ENCODE measurements at regions not wholly inside any gene's neighbourhood (a gene's known extent, or its start where the extent isn't known, plus 50 kb on each side); places are given as distances from the start of the nearest gene placed in this dataset.

DNA sequence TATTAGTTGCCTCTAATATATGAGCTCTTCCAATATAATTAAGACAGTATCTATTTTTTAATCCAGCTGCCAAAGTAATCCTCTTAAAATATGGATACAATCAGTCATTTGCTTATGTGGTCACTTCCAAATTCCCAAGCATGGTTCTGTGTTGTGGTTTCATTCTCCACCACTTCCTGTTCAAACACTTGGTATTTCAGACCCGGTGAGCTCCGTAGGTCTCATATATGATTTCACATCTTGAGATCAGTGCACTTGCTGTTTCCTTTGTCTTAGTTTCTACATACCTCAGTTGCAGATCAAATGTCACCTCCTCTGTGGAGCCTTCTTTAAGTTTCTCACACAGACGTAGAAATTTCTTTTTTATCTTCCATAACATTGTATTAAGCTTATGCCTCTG lies 254.2 kb downstream of the KCNS3 start:
- no peaks in the 10 kb centered on the region for H3K4me1 ChIP-seq (ENCODE audit: control insufficient read depth in 2 of 2, insufficient read depth in 2 of 2, low read length in 1 of 2)
- 61 to 70% methylated on average over 3 of the region's 3 CpGs for WGBS, 2 donors

DNA sequence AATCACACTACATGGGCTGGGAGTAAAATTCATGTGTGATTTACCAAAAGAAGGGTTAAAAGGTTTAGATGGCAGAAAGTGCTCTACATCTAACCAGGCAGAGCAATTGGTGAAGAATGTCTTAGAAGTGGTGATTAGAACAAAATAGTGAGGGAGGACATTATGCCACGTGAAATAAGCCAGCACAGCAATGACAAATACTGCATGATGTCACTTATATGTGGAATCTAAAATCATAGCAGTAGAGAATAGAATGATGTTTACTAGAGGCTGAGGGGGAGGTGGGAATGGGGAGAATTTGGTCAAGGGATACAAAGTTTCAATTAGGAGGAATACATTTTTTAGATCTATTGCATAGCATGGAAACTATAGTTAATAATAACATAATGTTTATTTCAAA lies 253.3 kb downstream of the KCNS3 start:
- Histone ChIP-seq H3K27ac (ENCODE audit: low read depth in 2 of 2, low read length in 1 of 2) (no peak overlapping the region), H3K4me1 (ENCODE audit: control insufficient read depth in 2 of 2, insufficient read depth in 2 of 2, low read length in 1 of 2) (no peaks in the 10 kb centered on the region), H3K9me3 (ENCODE audit: control insufficient read depth in 2 of 2, insufficient read depth in 1 of 2, low read depth in 1 of 2, low read length in 1 of 2) (no peaks in the 10 kb centered on the region), H3K4me3 (ENCODE audit: low read depth in 1 of 2, low read length in 2 of 2) (no peak overlapping the region), H3K36me3 (ENCODE audit: control insufficient read depth in 2 of 2, insufficient read depth in 2 of 2, low read length in 1 of 2) (no peaks in the 10 kb centered on the region), H3K27me3 (ENCODE audit: control insufficient read depth in 1 of 2, insufficient read depth in 2 of 2, low read length in 2 of 2) (no peaks in the 10 kb centered on the region)
- WGBS, 2 donors = 63 to 70% methylated on average over 1 of the region's 1 CpG

More for the DNA sequence above, 254.2 kb downstream of the KCNS3 start:
- Histone ChIP-seq H3K4me3 (ENCODE audit: low read depth in 1 of 2, low read length in 2 of 2) (no peak overlapping the region), H3K27me3 (ENCODE audit: control insufficient read depth in 1 of 2, insufficient read depth in 2 of 2, low read length in 2 of 2) (no peaks in the 10 kb centered on the region), H3K9me3 (ENCODE audit: control insufficient read depth in 2 of 2, insufficient read depth in 1 of 2, low read depth in 1 of 2, low read length in 1 of 2) (no peaks in the 10 kb centered on the region), H3K36me3 (ENCODE audit: control insufficient read depth in 2 of 2, insufficient read depth in 2 of 2, low read length in 1 of 2) (no peaks in the 10 kb centered on the region), H3K27ac (ENCODE audit: low read depth in 2 of 2, low read length in 1 of 2) (no peak overlapping the region)

DNA sequence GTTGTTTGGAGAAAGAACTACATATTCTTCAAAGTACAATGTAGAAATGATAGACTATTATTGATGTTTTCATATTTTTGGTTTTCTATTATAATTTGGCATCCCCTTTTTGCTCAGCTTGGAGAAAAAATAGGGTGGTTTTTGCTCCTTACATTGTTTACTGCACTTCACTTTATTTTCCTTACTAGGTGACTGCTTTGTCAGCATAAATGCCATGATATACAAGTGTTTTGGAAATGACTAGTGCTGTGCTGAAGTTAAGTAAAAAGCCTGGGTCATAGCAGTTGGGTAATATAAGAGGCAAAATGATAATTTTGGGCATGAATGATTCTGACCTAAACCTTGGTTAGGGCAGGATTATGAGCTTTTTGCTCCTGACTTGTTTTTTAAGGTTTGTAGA lies 250.9 kb downstream of the KCNS3 start:
- Histone ChIP-seq H3K9me3 (ENCODE audit: control insufficient read depth in 2 of 2, insufficient read depth in 1 of 2, low read depth in 1 of 2, low read length in 1 of 2) (no peaks in the 10 kb centered on the region), H3K36me3 (ENCODE audit: control insufficient read depth in 2 of 2, insufficient read depth in 2 of 2, low read length in 1 of 2) (no peaks in the 10 kb centered on the region)

DNA sequence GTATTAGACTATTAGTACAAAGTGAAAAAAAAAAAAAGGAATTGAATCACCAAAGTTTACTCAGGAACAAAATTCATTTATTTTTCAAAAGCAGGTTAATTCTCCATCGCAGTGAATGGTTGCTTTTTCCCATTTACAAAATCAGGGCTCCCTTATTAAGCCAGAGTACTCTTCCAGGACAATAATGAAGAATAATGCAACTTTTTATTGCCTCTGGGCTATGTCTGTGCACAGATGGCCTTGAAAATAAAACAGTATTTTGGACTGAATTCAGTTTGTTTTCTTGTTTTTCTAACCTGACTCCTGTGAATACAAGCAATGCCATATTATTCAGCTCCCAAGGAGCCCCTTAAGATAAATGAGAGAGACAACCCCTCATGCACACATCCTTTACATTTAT lies 246.8 kb downstream of the KCNS3 start:
- no peaks in the 10 kb centered on the region for H3K27me3 ChIP-seq (ENCODE audit: control insufficient read depth in 1 of 2, insufficient read depth in 2 of 2, low read length in 2 of 2)
- H3K4me1 ChIP-seq (ENCODE audit: control insufficient read depth in 2 of 2, insufficient read depth in 2 of 2, low read length in 1 of 2) = no peaks in the 10 kb centered on the region
- no peaks in the 10 kb centered on the region for H3K9me3 ChIP-seq (ENCODE audit: control insufficient read depth in 2 of 2, insufficient read depth in 1 of 2, low read depth in 1 of 2, low read length in 1 of 2)
- H3K36me3 ChIP-seq (ENCODE audit: control insufficient read depth in 2 of 2, insufficient read depth in 2 of 2, low read length in 1 of 2) = no peaks in the 10 kb centered on the region
- WGBS, 2 donors = 92 to 94% methylated on average over 1 of the region's 1 CpG
- no peak overlapping the region for H3K27ac ChIP-seq (ENCODE audit: low read depth in 2 of 2, low read length in 1 of 2)
- no peak overlapping the region for H3K4me3 ChIP-seq (ENCODE audit: low read depth in 1 of 2, low read length in 2 of 2)

More for the DNA sequence above, 250.9 kb downstream of the KCNS3 start:
- Histone ChIP-seq H3K27me3 (ENCODE audit: control insufficient read depth in 1 of 2, insufficient read depth in 2 of 2, low read length in 2 of 2) (no peaks in the 10 kb centered on the region), H3K27ac (ENCODE audit: low read depth in 2 of 2, low read length in 1 of 2) (no peak overlapping the region), H3K4me1 (ENCODE audit: control insufficient read depth in 2 of 2, insufficient read depth in 2 of 2, low read length in 1 of 2) (no peaks in the 10 kb centered on the region), H3K4me3 (ENCODE audit: low read depth in 1 of 2, low read length in 2 of 2) (no peak overlapping the region)

DNA sequence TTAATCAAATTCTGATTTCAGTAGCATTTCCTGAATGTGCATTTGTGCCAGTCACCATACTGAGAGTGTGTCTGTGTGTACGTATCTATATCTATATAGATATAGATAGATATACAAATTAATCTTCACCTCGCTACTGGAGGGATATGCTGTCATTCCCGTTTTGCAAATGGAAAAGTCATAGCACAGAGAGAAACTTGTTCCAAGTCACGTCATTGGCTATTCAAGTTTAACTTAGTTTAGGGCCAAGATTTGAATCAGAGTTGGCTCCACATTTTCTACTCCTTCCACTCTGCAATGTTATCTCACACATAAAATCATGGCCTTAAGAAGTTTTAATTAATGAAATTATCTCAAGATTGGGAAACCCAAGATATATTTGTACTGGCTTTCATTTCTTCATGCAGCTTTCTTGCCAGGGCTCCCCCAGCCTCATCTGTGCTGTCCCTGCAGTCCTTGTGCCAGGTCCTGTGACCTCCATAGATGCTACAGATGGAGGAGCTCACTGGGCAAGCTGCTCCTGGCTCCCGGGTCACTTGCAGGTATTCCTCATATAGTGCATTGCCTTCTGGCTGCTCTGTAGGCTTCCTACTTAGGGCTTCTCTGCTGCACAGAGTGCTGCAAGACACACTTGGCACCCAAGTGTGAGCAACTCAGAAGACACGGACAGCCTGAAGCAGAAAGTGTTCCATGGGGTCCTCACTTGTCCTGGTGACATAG lies 245.8 kb downstream of the KCNS3 start:
- no peaks in the 10 kb centered on the region for H3K36me3 ChIP-seq (ENCODE audit: control insufficient read depth in 2 of 2, insufficient read depth in 2 of 2, low read length in 1 of 2)
- no peaks in the 10 kb centered on the region for H3K27me3 ChIP-seq (ENCODE audit: control insufficient read depth in 1 of 2, insufficient read depth in 2 of 2, low read length in 2 of 2)
- no peaks in the 10 kb centered on the region for H3K9me3 ChIP-seq (ENCODE audit: control insufficient read depth in 2 of 2, insufficient read depth in 1 of 2, low read depth in 1 of 2, low read length in 1 of 2)
- no peak overlapping the region for H3K27ac ChIP-seq (ENCODE audit: low read depth in 2 of 2, low read length in 1 of 2)
- H3K4me3 ChIP-seq (ENCODE audit: low read depth in 1 of 2, low read length in 2 of 2) = no peak overlapping the region
- WGBS, 2 donors = 48 to 50% methylated on average over 6 of the region's 6 CpGs
- no peaks in the 10 kb centered on the region for H3K4me1 ChIP-seq (ENCODE audit: control insufficient read depth in 2 of 2, insufficient read depth in 2 of 2, low read length in 1 of 2)

DNA sequence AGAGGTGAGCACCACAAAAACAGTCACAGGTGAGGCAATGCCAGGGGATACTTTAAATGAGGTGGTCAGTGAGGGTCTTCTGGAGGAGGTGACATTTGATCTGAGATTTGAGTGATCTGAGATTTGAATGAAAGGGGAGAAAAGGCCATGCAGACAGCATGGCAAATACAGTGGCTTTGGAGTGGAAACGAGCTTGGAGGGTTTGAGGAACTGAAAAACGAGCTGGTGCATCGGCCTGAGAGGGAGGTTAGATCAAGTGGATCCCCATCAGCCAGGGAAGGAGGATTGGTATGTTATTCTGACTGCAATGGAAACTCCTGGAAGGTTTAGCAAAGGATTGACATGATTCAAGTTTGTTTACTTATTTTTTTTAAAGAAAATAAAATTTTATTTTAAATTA lies 245.1 kb downstream of the KCNS3 start:
- no peak overlapping the region for H3K27ac ChIP-seq (ENCODE audit: low read depth in 2 of 2, low read length in 1 of 2)
- WGBS, 2 donors = 48 to 71% methylated on average over 3 of the region's 3 CpGs
- no peaks in the 10 kb centered on the region for H3K27me3 ChIP-seq (ENCODE audit: control insufficient read depth in 1 of 2, insufficient read depth in 2 of 2, low read length in 2 of 2)
- no peak overlapping the region for H3K4me3 ChIP-seq (ENCODE audit: low read depth in 1 of 2, low read length in 2 of 2)
- H3K9me3 ChIP-seq (ENCODE audit: control insufficient read depth in 2 of 2, insufficient read depth in 1 of 2, low read depth in 1 of 2, low read length in 1 of 2) = no peaks in the 10 kb centered on the region
- H3K4me1 ChIP-seq (ENCODE audit: control insufficient read depth in 2 of 2, insufficient read depth in 2 of 2, low read length in 1 of 2) = no peaks in the 10 kb centered on the region
- no peaks in the 10 kb centered on the region for H3K36me3 ChIP-seq (ENCODE audit: control insufficient read depth in 2 of 2, insufficient read depth in 2 of 2, low read length in 1 of 2)

DNA sequence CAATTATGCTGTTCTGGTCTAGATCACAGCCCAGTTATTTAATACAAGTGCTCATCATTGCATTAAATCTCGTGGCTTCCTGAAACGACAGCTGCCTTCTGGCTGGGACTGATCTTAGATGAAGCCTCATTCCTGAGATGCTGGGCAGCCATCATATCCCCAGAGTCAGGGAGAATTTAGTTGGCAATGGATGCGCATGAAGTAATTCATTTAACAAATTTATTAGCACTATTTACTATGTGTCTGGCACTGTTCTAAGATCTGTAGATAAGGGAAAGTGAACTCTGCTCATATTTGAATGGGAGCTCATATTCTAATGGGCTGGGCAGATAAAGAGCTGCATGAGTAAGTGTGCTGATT lies 244.7 kb downstream of the KCNS3 start:
- Histone ChIP-seq H3K27me3 (ENCODE audit: control insufficient read depth in 1 of 2, insufficient read depth in 2 of 2, low read length in 2 of 2) (no peaks in the 10 kb centered on the region), H3K27ac (ENCODE audit: low read depth in 2 of 2, low read length in 1 of 2) (no peak overlapping the region), H3K4me1 (ENCODE audit: control insufficient read depth in 2 of 2, insufficient read depth in 2 of 2, low read length in 1 of 2) (no peaks in the 10 kb centered on the region), H3K36me3 (ENCODE audit: control insufficient read depth in 2 of 2, insufficient read depth in 2 of 2, low read length in 1 of 2) (no peaks in the 10 kb centered on the region), H3K4me3 (ENCODE audit: low read depth in 1 of 2, low read length in 2 of 2) (no peak overlapping the region), H3K9me3 (ENCODE audit: control insufficient read depth in 2 of 2, insufficient read depth in 1 of 2, low read depth in 1 of 2, low read length in 1 of 2) (no peaks in the 10 kb centered on the region)
- WGBS, 2 donors = 52 to 54% methylated on average over 3 of the region's 3 CpGs

DNA sequence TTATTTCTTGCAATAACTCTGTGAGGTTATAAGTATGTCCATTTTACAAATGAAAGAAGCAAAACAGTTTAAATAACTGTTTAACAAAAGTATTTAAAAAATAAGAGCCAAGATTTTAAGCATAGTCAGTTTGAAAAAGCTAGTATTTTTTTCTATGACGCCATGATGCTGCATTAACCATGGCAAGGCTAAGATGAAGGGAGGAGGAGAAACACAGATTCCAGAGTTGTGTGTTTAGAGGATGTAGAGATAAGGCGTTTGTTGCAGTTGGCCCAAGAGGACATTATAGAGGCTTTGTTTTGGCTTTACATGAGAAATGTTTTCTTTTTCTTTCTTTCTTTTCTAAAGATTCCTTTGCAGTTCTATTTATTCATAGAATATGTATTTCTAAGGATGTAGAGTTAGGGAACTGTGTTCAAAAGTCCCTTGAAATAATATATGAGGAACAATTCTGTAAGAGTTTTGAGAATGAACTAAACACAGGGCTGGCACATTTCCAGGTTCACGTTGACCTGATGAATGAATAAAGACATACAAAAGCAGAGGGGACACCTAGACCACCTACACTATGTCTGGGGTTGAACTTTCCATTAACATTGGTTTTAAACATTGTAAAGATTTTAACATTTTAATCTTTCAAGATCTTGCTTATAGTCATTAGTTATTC lies 244.2 kb downstream of the KCNS3 start:
- WGBS, 2 donors = 48 to 56% methylated on average over 3 of the region's 3 CpGs
- H3K36me3 ChIP-seq (ENCODE audit: control insufficient read depth in 2 of 2, insufficient read depth in 2 of 2, low read length in 1 of 2) = no peaks in the 10 kb centered on the region
- H3K4me3 ChIP-seq (ENCODE audit: low read depth in 1 of 2, low read length in 2 of 2) = no peak overlapping the region
- no peaks in the 10 kb centered on the region for H3K27me3 ChIP-seq (ENCODE audit: control insufficient read depth in 1 of 2, insufficient read depth in 2 of 2, low read length in 2 of 2)
- H3K9me3 ChIP-seq (ENCODE audit: control insufficient read depth in 2 of 2, insufficient read depth in 1 of 2, low read depth in 1 of 2, low read length in 1 of 2) = no peaks in the 10 kb centered on the region
- H3K27ac ChIP-seq (ENCODE audit: low read depth in 2 of 2, low read length in 1 of 2) = no peak overlapping the region
- no peaks in the 10 kb centered on the region for H3K4me1 ChIP-seq (ENCODE audit: control insufficient read depth in 2 of 2, insufficient read depth in 2 of 2, low read length in 1 of 2)

DNA sequence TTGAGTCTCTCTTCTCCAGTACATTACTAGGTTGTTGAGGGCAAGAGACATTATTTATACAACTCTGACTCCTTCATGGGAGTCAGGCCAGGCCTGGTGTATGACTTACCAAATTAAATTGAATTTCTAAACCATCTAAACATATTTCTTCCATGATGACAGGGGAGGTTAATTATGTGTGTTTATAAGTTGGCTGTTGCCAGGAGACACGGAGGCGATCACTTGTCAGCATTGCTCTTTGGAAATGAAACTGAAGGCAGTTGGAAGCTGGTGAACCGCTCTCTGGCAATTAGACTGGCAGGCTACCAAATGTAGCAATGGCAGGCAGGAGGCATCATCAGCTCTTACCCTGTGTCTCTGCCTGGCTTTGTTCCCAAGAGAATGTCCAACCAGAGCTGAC lies 241.4 kb downstream of the KCNS3 start:
- 33 to 44% methylated on average over 3 of the region's 3 CpGs for WGBS, 2 donors
- no peaks in the 10 kb centered on the region for H3K4me1 ChIP-seq (ENCODE audit: control insufficient read depth in 2 of 2, insufficient read depth in 2 of 2, low read length in 1 of 2)
- H3K27ac ChIP-seq (ENCODE audit: low read depth in 2 of 2, low read length in 1 of 2) = no peak overlapping the region
- no peaks in the 10 kb centered on the region for H3K36me3 ChIP-seq (ENCODE audit: control insufficient read depth in 2 of 2, insufficient read depth in 2 of 2, low read length in 1 of 2)
- peaks cover 0 to 5% of the 10 kb centered on the region in 2 donors for H3K27me3 ChIP-seq (ENCODE audit: control insufficient read depth in 1 of 2, insufficient read depth in 2 of 2, low read length in 2 of 2)
- no peaks in the 10 kb centered on the region for H3K9me3 ChIP-seq (ENCODE audit: control insufficient read depth in 2 of 2, insufficient read depth in 1 of 2, low read depth in 1 of 2, low read length in 1 of 2)
- no peak overlapping the region for H3K4me3 ChIP-seq (ENCODE audit: low read depth in 1 of 2, low read length in 2 of 2)

DNA sequence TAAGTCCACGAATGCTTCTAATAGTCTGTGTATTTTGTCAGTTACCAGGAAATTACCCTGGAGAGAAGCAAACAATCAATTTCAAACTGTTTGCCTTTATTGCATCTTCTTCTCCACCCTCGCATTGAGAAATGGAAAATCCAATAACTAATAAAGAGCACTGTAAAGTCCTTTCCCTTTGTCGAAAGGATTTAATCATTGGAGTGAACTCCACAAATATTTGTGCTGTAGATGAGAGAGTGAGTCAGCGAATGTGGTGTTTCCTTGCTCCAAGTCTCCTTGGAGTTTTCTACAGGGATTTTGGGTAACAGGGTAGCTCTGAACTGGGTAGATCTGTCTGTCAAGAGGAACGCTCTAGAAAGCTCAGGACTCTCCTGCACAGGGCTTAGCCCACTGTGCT lies 240.2 kb downstream of the KCNS3 start:
- WGBS, 2 donors = 67 to 76% methylated on average over 5 of the region's 5 CpGs
- Histone ChIP-seq H3K4me1 (ENCODE audit: control insufficient read depth in 2 of 2, insufficient read depth in 2 of 2, low read length in 1 of 2) (no peaks in the 10 kb centered on the region), H3K36me3 (ENCODE audit: control insufficient read depth in 2 of 2, insufficient read depth in 2 of 2, low read length in 1 of 2) (no peaks in the 10 kb centered on the region), H3K9me3 (ENCODE audit: control insufficient read depth in 2 of 2, insufficient read depth in 1 of 2, low read depth in 1 of 2, low read length in 1 of 2) (no peaks in the 10 kb centered on the region), H3K4me3 (ENCODE audit: low read depth in 1 of 2, low read length in 2 of 2) (no peak overlapping the region), H3K27me3 (ENCODE audit: control insufficient read depth in 1 of 2, insufficient read depth in 2 of 2, low read length in 2 of 2) (peaks cover 0 to 5% of the 10 kb centered on the region in 2 donors), H3K27ac (ENCODE audit: low read depth in 2 of 2, low read length in 1 of 2) (no peak overlapping the region)
